ENCODE measurements at regions not wholly inside any gene's neighbourhood (a gene's known extent, or its start where the extent isn't known, plus 50 kb on each side); places are given as distances from the start of the nearest gene placed in this dataset.

DNA sequence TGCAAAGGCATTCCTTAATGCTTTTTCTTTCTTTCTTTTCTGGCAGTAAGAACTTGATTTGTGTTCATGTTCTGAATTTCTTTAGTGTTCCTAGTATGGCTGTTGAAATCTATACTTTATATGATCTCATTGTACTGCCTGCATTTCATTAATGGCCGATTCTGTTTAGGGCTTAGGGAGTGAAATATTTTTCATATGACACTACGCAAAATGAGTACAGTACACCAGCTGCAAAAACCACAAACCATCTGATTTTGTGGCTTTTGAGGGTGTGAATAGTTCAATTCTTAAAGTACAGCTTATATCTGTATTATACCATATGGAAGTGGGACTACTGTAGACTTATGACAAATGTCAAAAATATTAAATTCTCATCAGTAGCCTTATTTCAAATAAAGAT is 69.1 kb upstream of the FOXP2 start:
- TF ChIP-seq, protein P1, sequence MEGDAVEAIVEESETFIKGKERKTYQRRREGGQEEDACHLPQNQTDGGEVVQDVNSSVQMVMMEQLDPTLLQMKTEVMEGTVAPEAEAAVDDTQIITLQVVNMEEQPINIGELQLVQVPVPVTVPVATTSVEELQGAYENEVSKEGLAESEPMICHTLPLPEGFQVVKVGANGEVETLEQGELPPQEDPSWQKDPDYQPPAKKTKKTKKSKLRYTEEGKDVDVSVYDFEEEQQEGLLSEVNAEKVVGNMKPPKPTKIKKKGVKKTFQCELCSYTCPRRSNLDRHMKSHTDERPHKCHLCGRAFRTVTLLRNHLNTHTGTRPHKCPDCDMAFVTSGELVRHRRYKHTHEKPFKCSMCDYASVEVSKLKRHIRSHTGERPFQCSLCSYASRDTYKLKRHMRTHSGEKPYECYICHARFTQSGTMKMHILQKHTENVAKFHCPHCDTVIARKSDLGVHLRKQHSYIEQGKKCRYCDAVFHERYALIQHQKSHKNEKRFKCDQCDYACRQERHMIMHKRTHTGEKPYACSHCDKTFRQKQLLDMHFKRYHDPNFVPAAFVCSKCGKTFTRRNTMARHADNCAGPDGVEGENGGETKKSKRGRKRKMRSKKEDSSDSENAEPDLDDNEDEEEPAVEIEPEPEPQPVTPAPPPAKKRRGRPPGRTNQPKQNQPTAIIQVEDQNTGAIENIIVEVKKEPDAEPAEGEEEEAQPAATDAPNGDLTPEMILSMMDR (IDR thresholded peaks at IDR 0.05), result no peak
- TF ChIP-seq POLR2A (IDR thresholded peaks at IDR 0.05), result no peak

Data from esophagus squamous epithelium (tissue), 4 donors.